OCI-LY7 (cell line): ENCODE measurements at regions not wholly inside any gene's neighbourhood (a gene's known extent, or its start where the extent isn't known, plus 50 kb on each side); places are given as distances from the start of the nearest gene placed in this dataset.

Experiments used
- CTCF ChIP-seq: fragments of 200-600 bp; sonication (generic); conservative IDR thresholded peaks from 2 replicates; pipeline ENCODE4 v1.5.1; 2014; ENCODE audit warnings: mild to moderate bottlenecking, antibody characterized with exemption, low read length, moderate library complexity, mixed read lengths
- EZH2phosphoT487 ChIP-seq: fragments of 200-600 bp; sonication (generic); IDR thresholded peaks from 2 replicates; pipeline ENCODE4 v1.6.1; 2018; ENCODE audit warnings: low read depth, borderline replicate concordance, mild to moderate bottlenecking, mixed run types, antibody characterized with exemption, low read length, moderate library complexity, mixed read lengths

- TF ChIP-seq CTCF (no peak), EZH2phosphoT487 (no peak)
Measured at GRCh38 chr6:40074306-40075055, 140.2 kb upstream of the MOCS1 start.
